PC-3 (cell line): ENCODE measurements at regions not wholly inside any gene's neighbourhood (a gene's known extent, or its start where the extent isn't known, plus 50 kb on each side); places are given as distances from the start of the nearest gene placed in this dataset.

Experiments used
- EZH2 ChIP-seq: fragments of 300-600 bp; sonication (generic); IDR thresholded peaks from one replicate; pipeline ENCODE4 v1.6.1; 2017; ENCODE audit warnings: antibody characterized with exemption, mild to moderate bottlenecking, low read length; ENCODE audit not compliant: unreplicated experiment
- EZH2phosphoT487 ChIP-seq: fragments of 300-600 bp; sonication (generic); IDR thresholded peaks from 2 replicates; pipeline ENCODE4 v1.6.1; 2018; ENCODE audit warnings: mild to moderate bottlenecking, antibody characterized with exemption, low read length, borderline replicate concordance
- TF ChIP-seq, protein P1 (sequence below): fragments of 300-600 bp; sonication (generic); conservative IDR thresholded peaks from 2 replicates; pipeline ENCODE4 v1.5.1; 2017; ENCODE audit warnings: antibody characterized with exemption, low read depth, mild to moderate bottlenecking, low read length

DNA sequence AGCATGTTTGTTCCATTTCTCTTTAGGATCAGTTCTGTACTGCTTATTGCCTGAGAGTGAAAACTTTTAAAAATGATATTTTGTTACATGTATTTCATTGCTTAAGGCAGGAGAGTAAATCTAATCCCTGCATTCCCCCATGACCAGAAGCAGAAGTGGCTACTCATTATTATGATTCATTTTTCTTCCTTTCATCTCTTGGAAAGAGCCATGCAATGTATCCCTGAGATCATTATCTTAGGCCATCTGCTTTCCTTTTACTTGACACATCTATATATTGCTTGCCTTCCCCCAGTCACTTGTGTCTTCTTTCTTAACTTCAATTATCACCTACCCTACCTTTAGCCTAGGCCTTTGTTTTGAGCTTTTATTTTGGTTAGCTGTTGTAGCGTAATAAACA is 430.4 kb upstream of the CHRM3 start:
- TF ChIP-seq, protein P1, sequence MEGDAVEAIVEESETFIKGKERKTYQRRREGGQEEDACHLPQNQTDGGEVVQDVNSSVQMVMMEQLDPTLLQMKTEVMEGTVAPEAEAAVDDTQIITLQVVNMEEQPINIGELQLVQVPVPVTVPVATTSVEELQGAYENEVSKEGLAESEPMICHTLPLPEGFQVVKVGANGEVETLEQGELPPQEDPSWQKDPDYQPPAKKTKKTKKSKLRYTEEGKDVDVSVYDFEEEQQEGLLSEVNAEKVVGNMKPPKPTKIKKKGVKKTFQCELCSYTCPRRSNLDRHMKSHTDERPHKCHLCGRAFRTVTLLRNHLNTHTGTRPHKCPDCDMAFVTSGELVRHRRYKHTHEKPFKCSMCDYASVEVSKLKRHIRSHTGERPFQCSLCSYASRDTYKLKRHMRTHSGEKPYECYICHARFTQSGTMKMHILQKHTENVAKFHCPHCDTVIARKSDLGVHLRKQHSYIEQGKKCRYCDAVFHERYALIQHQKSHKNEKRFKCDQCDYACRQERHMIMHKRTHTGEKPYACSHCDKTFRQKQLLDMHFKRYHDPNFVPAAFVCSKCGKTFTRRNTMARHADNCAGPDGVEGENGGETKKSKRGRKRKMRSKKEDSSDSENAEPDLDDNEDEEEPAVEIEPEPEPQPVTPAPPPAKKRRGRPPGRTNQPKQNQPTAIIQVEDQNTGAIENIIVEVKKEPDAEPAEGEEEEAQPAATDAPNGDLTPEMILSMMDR = no peak
- no peak for TF ChIP-seq EZH2phosphoT487
- no peak for TF ChIP-seq EZH2
